Testis (tissue), 2 donors: ENCODE measurements at regions not wholly inside any gene's neighbourhood (a gene's known extent, or its start where the extent isn't known, plus 50 kb on each side); places are given as distances from the start of the nearest gene placed in this dataset.

Source experiments
- DNase-seq: peaks from one replicate; pipeline ENCODE4 v3.0.0-alpha.2; 2019
- H3K27ac ChIP-seq, 2 donors: fragments of 200-600 bp; sonication (generic); one replicate each; pipeline ENCODE4 v1.5.1; 2019
- H3K27me3 ChIP-seq: fragments of 200-600 bp; sonication (generic); one replicate; pipeline ENCODE4 v1.5.1; 2019
- H3K36me3 ChIP-seq: fragments of 200-600 bp; sonication (generic); one replicate; pipeline ENCODE4 v1.5.1; 2017; ENCODE audit warnings: low read depth; ENCODE audit errors: missing control alignments
- H3K4me1 ChIP-seq: fragments of 200-600 bp; sonication (generic); one replicate; pipeline ENCODE4 v1.5.1; 2019
- H3K4me3 ChIP-seq, 2 donors: fragments of 200-600 bp; sonication (generic); one replicate each; pipeline ENCODE4 v1.5.1; 2017 to 2019
- H3K9me3 ChIP-seq: fragments of 200-600 bp; sonication (generic); one replicate; pipeline ENCODE4 v1.5.1; 2017
- CTCF ChIP-seq, 3 experiments: fragments of 450-650 bp in 2 of 3; fragments of 200-600 bp in 1 of 3; sonication (generic) in 1 of 3; IDR thresholded peaks; one replicate each; pipeline ENCODE4 v1.5.1; 2016 to 2019; ENCODE audit warnings: antibody characterized with exemption in 3 of 3, mild to moderate bottlenecking in 2 of 3, moderate library complexity in 1 of 3
- POLR2A ChIP-seq: fragments of 450-650 bp; IDR thresholded peaks from one replicate; pipeline ENCODE4 v1.6.1; 2017; ENCODE audit warnings: antibody characterized with exemption, mild to moderate bottlenecking, moderate library complexity
- WGBS, 2 donors: methylation state at CpG; one replicate each; pipeline ENCODE4 v1.1.5; 2018; 5-methylcytosine and 5-hydroxymethylcytosine counted together
- intact Hi-C: fragments of 100-400 bp; cut with DNase I; formaldehyde crosslinking; loops from one replicate; pipeline ENCODE4 v1.15.1; 2023; ENCODE audit warnings: low total_unique reads

DNA sequence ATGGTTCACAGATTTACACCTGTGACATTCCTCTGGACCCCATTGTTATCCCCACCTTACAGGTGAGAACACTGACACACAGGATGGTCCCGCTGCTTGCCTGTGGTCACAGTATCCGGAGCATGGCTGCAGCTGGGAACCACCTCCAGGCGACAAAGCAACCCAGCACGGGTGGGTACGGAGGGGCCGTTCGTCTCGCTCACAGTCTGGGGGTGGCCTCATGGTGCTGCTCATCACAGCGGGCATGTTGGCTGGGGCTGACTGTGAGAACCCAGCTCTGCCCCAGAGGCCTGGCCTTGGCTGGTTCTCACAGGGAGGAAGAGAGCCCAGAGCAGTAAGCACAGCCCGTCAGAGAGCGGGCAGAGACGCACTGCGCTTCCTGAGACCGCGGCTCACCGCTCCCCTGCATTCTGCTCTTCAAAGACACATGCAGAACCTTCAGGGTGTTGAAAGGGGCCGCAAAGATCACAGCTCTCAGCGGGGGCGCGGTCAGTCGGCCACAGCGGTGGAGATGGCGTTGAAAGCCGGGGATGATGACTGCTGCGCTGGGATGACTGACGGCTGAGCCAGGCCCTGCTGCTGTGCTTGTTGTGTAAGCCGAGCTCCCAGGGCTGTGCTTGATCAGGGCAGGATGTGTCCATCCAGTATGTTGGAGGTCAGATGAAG is 423.0 kb downstream of the BRD1 start:
- no peaks in the 10 kb centered on the region for H3K27me3 ChIP-seq
- H3K9me3 ChIP-seq, result no peaks in the 10 kb centered on the region
- no peak overlapping the region for H3K4me3 ChIP-seq
- TF ChIP-seq CTCF (IDR thresholded peaks at IDR 0.05) (no peak), POLR2A (no peak)
- H3K27ac ChIP-seq, result no peak overlapping the region
- H3K4me1 ChIP-seq, result no peaks in the 10 kb centered on the region
- 72 to 79% methylated on average over 25 to 27 of the region's 27 CpGs for WGBS, 2 donors
- peak; percentile 11 for DNase-seq
- intact Hi-C loops, result no loop called here
- no peaks in the 10 kb centered on the region for H3K36me3 ChIP-seq

- H3K4me3 ChIP-seq, result no peak overlapping the region
- DNase-seq, result no peak
- H3K4me1 ChIP-seq, result no peaks in the 10 kb centered on the region
- no peaks in the 10 kb centered on the region for H3K27me3 ChIP-seq
- H3K27ac ChIP-seq, result no peak overlapping the region
- 85 to 88% methylated on average over 5 to 10 of the region's 10 CpGs for WGBS, 2 donors
- TF ChIP-seq CTCF (IDR thresholded peaks at IDR 0.05) (no peak), POLR2A (no peak)
- no peaks in the 10 kb centered on the region for H3K36me3 ChIP-seq
- intact Hi-C loops, result no loop called here
- no peaks in the 10 kb centered on the region for H3K9me3 ChIP-seq
Observed at GRCh38 chr22:49404020-49404419, 423.7 kb downstream of the BRD1 start.

DNA sequence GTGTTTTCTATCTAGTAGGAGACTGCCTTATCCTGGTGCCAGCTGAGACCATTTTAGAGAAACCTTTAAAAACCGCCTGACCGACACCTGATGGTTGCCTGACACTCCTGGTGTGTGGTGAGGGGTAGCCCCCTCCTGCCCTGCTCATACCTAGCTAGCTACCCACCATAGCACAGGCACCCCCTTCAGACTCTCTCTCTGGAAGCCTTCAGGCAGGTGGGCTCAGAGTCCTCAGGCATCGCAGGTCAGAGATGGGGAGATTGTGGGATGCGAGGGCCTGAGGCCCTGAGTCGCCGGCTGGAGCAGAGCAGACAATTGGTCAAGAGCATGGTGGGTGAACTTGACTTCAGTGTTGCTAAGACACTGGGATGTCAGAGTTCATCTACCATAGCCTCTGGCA is 424.6 kb downstream of the BRD1 start:
- H3K36me3 ChIP-seq, result no peaks in the 10 kb centered on the region
- no peaks in the 10 kb centered on the region for H3K27me3 ChIP-seq
- H3K4me3 ChIP-seq, result no peak overlapping the region
- WGBS, 2 donors, result 93 to 97% methylated on average over 5 to 6 of the region's 6 CpGs
- no peaks in the 10 kb centered on the region for H3K4me1 ChIP-seq
- DNase-seq, result peak; percentile 6
- intact Hi-C loops, result no loop called here
- no peak for TF ChIP-seq CTCF (IDR thresholded peaks at IDR 0.05)
- no peak for TF ChIP-seq POLR2A
- peak overlapping the region in 1 of 2 donors; percentile 25 for H3K27ac ChIP-seq
- no peaks in the 10 kb centered on the region for H3K9me3 ChIP-seq

GRCh38 chr22:49402169-49402568 is 425.5 kb downstream of the BRD1 start:
- Histone ChIP-seq H3K36me3 (no peaks in the 10 kb centered on the region), H3K4me1 (no peaks in the 10 kb centered on the region), H3K9me3 (no peaks in the 10 kb centered on the region), H3K4me3 (no peak overlapping the region), H3K27ac (no peak overlapping the region), H3K27me3 (no peaks in the 10 kb centered on the region)
- 73 to 77% methylated on average over 12 of the region's 12 CpGs for WGBS, 2 donors
- intact Hi-C loops, result no loop called here
- DNase-seq, result no peak
- TF ChIP-seq POLR2A (no peak), CTCF (IDR thresholded peaks at IDR 0.05) (no peak)

DNA sequence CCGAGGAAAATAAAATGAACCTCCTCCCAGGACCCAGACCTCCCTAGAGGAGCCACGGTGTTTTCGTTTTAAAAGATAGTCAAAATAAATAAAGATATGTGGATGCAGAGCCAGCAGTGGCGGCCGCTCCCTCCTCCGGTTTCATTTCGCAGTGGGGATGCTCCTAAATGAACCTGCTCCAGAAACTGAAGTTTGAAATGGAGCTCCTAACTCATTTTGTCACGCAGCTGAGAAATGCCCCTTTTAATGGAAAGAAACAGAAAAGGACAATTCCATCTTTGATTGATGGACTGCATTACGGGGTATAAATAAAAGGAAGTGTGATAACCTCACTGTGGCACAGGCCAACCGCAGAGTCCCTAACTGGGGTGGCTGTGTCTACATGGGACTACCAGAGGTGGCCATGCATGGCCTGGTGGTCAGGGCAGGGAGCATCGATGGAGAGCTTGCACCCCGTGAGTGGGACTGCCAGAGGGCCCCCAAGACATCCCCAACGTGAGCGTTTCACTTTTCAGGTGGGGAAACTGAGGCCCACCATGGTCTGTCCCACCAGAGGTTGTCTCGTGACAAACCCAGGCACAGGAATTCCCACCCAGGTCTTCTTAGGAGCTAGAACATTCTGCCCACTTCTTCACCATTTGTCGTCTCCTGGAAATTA is 426.6 kb downstream of the BRD1 start:
- H3K9me3 ChIP-seq, result no peaks in the 10 kb centered on the region
- no peak overlapping the region for H3K27ac ChIP-seq
- TF ChIP-seq POLR2A, result no peak
- no peak for TF ChIP-seq CTCF (IDR thresholded peaks at IDR 0.05)
- 71 to 75% methylated on average over 16 of the region's 16 CpGs for WGBS, 2 donors
- no peaks in the 10 kb centered on the region for H3K27me3 ChIP-seq
- no peak overlapping the region for H3K4me3 ChIP-seq
- no peak for DNase-seq
- intact Hi-C loops, result no loop called here
- no peaks in the 10 kb centered on the region for H3K36me3 ChIP-seq
- H3K4me1 ChIP-seq, result no peaks in the 10 kb centered on the region
